K562 (cell line): ENCODE measurements at regions not wholly inside any gene's neighbourhood (a gene's known extent, or its start where the extent isn't known, plus 50 kb on each side); places are given as distances from the start of the nearest gene placed in this dataset.

Experiments used
- ARNT ChIP-seq, 2 experiments: fragments of 450-650 bp; IDR thresholded peaks; 2 replicates each; pipeline ENCODE4 v1.6.1; 2016; ENCODE audit warnings: mild to moderate bottlenecking in 1 of 2
- BRD4 ChIP-seq: fragments of 200-600 bp; sonication (generic); IDR thresholded peaks from 2 replicates; pipeline ENCODE4 v1.6.1; 2017; ENCODE audit warnings: inconsistent platforms
- ESRRA ChIP-seq: fragments of 450-650 bp; IDR thresholded peaks from 2 replicates; pipeline ENCODE4 v1.6.1; 2014; ENCODE audit warnings: low read depth, mild to moderate bottlenecking, moderate library complexity, borderline replicate concordance
- EZH2 ChIP-seq: IDR thresholded peaks from 2 replicates; pipeline ENCODE4 v1.6.1; 2012; ENCODE audit warnings: low read depth, mild to moderate bottlenecking, inconsistent platforms, low read length, borderline replicate concordance
- HDAC3 ChIP-seq: fragments of 450-650 bp; IDR thresholded peaks from 2 replicates; pipeline ENCODE4 v1.6.1; 2018; ENCODE audit warnings: borderline replicate concordance, mild to moderate bottlenecking, moderate library complexity; ENCODE audit not compliant: partially characterized antibody
- MAFF ChIP-seq: IDR thresholded peaks from 2 replicates; pipeline ENCODE4 v1.6.1; 2012; ENCODE audit warnings: low read length, improper control_type of control experiment
- MAFG ChIP-seq: fragments of 450-650 bp; conservative IDR thresholded peaks from 2 replicates; pipeline ENCODE4 v1.6.1; 2016; ENCODE audit warnings: missing genetic modification characterization, missing compliant biosample characterization
- MED1 ChIP-seq: sonication (generic); formaldehyde crosslinking; IDR thresholded peaks from 2 replicates; pipeline ENCODE4 v1.8.1; 2023; ENCODE audit warnings: missing genetic modification reagents, borderline replicate concordance
- NR1H2 ChIP-seq: sonication (generic); formaldehyde crosslinking; IDR thresholded peaks from 2 replicates; pipeline ENCODE4 v1.4.0; 2020; ENCODE audit warnings: mild to moderate bottlenecking, missing genetic modification reagents
- POLR2AphosphoS2 ChIP-seq: IDR thresholded peaks from 2 replicates; pipeline ENCODE4 v1.6.1; 2012; ENCODE audit warnings: low read length, improper control_type of control experiment
- RAD51 ChIP-seq: fragments of 450-650 bp; IDR thresholded peaks from 2 replicates; pipeline ENCODE4 v1.7.1; 2016; ENCODE audit warnings: low read depth, mild to moderate bottlenecking, borderline replicate concordance
- SMARCB1 ChIP-seq: IDR thresholded peaks from 2 replicates; pipeline ENCODE4 v1.6.1; 2011; ENCODE audit warnings: improper control_type of control experiment, low read depth; ENCODE audit not compliant: insufficient read length
- SRSF3 ChIP-seq: fragments of 200-400 bp; formaldehyde crosslinking; IDR thresholded peaks from 2 replicates; pipeline ENCODE4 v1.6.1; 2016; ENCODE audit warnings: mild to moderate bottlenecking, low read length, moderate library complexity; ENCODE audit not compliant: insufficient read depth
- TCF7 ChIP-seq: sonication (generic); IDR thresholded peaks from 2 replicates; pipeline ENCODE4 v1.6.1; 2016; ENCODE audit warnings: antibody characterized with exemption, borderline replicate concordance
- ZBTB7A ChIP-seq: IDR thresholded peaks from 2 replicates; pipeline ENCODE4 v1.6.1; 2011; ENCODE audit warnings: low read depth, mild to moderate bottlenecking, low read length, moderate library complexity, borderline replicate concordance; ENCODE audit not compliant: control insufficient read depth
- ZFP1 ChIP-seq: fragments of 450-650 bp; formaldehyde crosslinking; IDR thresholded peaks from 2 replicates; pipeline ENCODE4 v1.4.0; 2020; ENCODE audit warnings: mild to moderate bottlenecking, mixed read lengths
- ZNF212 ChIP-seq: fragments of 450-650 bp; formaldehyde crosslinking; IDR thresholded peaks from 2 replicates; pipeline ENCODE4 v1.4.0; 2020; ENCODE audit warnings: mild to moderate bottlenecking
- TF ChIP-seq, protein P1 (sequence below): fragments of 450-650 bp; IDR thresholded peaks from 2 replicates; pipeline ENCODE4 v1.7.1; 2018; ENCODE audit warnings: mild to moderate bottlenecking, low read depth; ENCODE audit not compliant: partially characterized antibody
- TF ChIP-seq, protein P2 (sequence below): fragments of 250-450 bp; sonication (Bioruptor Pico); IDR thresholded peaks from 2 replicates; pipeline ENCODE4 v1.5.0; 2022; ENCODE audit warnings: mild to moderate bottlenecking
- TF ChIP-seq, protein P3 (sequence below): sonication (generic); formaldehyde crosslinking; IDR thresholded peaks from 2 replicates; pipeline ENCODE4 v1.8.0; 2022; ENCODE audit warnings: mild to moderate bottlenecking, missing genetic modification reagents
- TF ChIP-seq, protein P4 (sequence below): fragments of 250-450 bp; sonication (Bioruptor Pico); IDR thresholded peaks from 2 replicates; pipeline ENCODE4 v1.5.0; 2021; ENCODE audit warnings: mild to moderate bottlenecking, borderline replicate concordance

DNA sequence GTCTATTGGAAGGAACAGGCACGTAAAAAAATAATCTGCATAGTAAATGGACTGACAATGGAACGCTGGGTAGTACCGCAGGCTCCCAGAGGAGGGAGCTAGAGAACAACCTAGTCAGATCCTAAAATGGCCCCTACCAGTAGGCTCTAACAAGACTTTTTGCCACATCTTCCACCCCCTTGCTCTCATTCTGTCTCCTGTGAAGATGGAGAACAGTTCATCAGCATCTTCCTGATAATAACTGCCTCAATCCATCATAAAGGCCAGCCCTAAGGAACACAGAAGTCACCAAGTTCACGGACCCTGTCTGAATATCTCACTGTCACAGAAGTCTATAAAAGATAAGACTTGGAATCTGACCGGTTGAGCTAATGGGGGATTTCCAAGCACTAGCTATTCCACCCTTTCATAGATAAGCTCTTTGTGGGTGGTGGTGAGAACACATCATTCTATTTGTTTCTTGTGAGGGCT lies 133.4 kb downstream of the SLC1A3 start (continued):
- TF ChIP-seq, protein P1, sequence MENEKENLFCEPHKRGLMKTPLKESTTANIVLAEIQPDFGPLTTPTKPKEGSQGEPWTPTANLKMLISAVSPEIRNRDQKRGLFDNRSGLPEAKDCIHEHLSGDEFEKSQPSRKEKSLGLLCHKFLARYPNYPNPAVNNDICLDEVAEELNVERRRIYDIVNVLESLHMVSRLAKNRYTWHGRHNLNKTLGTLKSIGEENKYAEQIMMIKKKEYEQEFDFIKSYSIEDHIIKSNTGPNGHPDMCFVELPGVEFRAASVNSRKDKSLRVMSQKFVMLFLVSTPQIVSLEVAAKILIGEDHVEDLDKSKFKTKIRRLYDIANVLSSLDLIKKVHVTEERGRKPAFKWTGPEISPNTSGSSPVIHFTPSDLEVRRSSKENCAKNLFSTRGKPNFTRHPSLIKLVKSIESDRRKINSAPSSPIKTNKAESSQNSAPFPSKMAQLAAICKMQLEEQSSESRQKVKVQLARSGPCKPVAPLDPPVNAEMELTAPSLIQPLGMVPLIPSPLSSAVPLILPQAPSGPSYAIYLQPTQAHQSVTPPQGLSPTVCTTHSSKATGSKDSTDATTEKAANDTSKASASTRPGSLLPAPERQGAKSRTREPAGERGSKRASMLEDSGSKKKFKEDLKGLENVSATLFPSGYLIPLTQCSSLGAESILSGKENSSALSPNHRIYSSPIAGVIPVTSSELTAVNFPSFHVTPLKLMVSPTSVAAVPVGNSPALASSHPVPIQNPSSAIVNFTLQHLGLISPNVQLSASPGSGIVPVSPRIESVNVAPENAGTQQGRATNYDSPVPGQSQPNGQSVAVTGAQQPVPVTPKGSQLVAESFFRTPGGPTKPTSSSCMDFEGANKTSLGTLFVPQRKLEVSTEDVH: peak; percentile 14
- TF ChIP-seq, protein P2, sequence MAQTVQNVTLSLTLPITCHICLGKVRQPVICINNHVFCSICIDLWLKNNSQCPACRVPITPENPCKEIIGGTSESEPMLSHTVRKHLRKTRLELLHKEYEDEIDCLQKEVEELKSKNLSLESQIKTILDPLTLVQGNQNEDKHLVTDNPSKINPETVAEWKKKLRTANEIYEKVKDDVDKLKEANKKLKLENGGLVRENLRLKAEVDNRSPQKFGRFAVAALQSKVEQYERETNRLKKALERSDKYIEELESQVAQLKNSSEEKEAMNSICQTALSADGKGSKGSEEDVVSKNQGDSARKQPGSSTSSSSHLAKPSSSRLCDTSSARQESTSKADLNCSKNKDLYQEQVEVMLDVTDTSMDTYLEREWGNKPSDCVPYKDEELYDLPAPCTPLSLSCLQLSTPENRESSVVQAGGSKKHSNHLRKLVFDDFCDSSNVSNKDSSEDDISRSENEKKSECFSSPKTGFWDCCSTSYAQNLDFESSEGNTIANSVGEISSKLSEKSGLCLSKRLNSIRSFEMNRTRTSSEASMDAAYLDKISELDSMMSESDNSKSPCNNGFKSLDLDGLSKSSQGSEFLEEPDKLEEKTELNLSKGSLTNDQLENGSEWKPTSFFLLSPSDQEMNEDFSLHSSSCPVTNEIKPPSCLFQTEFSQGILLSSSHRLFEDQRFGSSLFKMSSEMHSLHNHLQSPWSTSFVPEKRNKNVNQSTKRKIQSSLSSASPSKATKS (CRISPR knock-in tag): no peak
- TF ChIP-seq EZH2: no peak
- peak; percentile 33; the same call in 1 of the 2 replicates for TF ChIP-seq TCF7
- TF ChIP-seq HDAC3: peak; percentile 84
- no peak for TF ChIP-seq POLR2AphosphoS2
- peak in 1 of 2 experiments; percentile 68; a peak in 1 of 4 replicates for TF ChIP-seq ARNT (IDR thresholded peaks at IDR 0.05)
- TF ChIP-seq SMARCB1: peak; percentile 48
- no peak for TF ChIP-seq ZBTB7A
- TF ChIP-seq, protein P3, sequence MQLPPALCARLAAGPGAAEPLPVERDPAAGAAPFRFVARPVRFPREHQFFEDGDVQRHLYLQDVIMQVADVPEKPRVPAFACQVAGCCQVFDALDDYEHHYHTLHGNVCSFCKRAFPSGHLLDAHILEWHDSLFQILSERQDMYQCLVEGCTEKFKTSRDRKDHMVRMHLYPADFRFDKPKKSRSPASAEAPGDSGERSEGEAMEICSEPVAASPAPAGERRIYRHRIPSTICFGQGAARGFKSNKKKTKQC (CRISPR knock-in tag): no peak
- no peak for TF ChIP-seq NR1H2 (CRISPR knock-in tag)
- TF ChIP-seq RAD51: no peak
- TF ChIP-seq, protein P4, sequence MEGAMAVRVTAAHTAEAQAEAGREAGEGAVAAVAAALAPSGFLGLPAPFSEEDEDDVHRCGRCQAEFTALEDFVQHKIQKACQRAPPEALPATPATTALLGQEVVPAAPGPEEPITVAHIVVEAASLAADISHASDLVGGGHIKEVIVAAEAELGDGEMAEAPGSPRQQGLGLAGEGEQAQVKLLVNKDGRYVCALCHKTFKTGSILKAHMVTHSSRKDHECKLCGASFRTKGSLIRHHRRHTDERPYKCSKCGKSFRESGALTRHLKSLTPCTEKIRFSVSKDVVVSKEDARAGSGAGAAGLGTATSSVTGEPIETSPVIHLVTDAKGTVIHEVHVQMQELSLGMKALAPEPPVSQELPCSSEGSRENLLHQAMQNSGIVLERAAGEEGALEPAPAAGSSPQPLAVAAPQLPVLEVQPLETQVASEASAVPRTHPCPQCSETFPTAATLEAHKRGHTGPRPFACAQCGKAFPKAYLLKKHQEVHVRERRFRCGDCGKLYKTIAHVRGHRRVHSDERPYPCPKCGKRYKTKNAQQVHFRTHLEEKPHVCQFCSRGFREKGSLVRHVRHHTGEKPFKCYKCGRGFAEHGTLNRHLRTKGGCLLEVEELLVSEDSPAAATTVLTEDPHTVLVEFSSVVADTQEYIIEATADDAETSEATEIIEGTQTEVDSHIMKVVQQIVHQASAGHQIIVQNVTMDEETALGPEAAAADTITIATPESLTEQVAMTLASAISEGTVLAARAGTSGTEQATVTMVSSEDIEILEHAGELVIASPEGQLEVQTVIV (CRISPR knock-in tag): no peak
- TF ChIP-seq MED1: no peak
- no peak for TF ChIP-seq SRSF3
- TF ChIP-seq MAFG (tag): no peak
- no peak for TF ChIP-seq BRD4
- TF ChIP-seq MAFF: no peak
- no peak for TF ChIP-seq ZFP1 (CRISPR knock-in tag)
- peak; percentile 30; the same call in 1 of the 2 replicates for TF ChIP-seq ESRRA
- TF ChIP-seq ZNF212 (CRISPR knock-in tag): no peak
